ENCODE measurements at regions not wholly inside any gene's neighbourhood (a gene's known extent, or its start where the extent isn't known, plus 50 kb on each side); places are given as distances from the start of the nearest gene placed in this dataset.

- DNase-seq (ENCODE audit: low spot score) = no peak
Observed at GRCh38 chr12:60144395-60144794, 548.6 kb downstream of the SLC16A7 start.

- DNase-seq (ENCODE audit: low spot score) = no peak
Observed at GRCh38 chr12:60148109-60148508, 552.3 kb downstream of the SLC16A7 start.

GRCh38 chr12:60148831-60149230, 553.0 kb downstream of the SLC16A7 start:
- DNase-seq (ENCODE audit: low spot score) = no peak

- no peak for DNase-seq (ENCODE audit: low spot score)
Observed at GRCh38 chr12:60152756-60153155, 556.9 kb downstream of the SLC16A7 start.

- DNase-seq (ENCODE audit: low spot score) = no peak
Observed at GRCh38 chr12:60159761-60160160, 563.9 kb downstream of the SLC16A7 start.

GRCh38 chr12:60162988-60163720, 567.3 kb downstream of the SLC16A7 start:
- DNase-seq (ENCODE audit: low spot score) = no peak

GRCh38 chr12:60165781-60166180, 570.0 kb downstream of the SLC16A7 start:
- DNase-seq (ENCODE audit: low spot score) = no peak

GRCh38 chr12:60168441-60168840, 572.6 kb downstream of the SLC16A7 start:
- no peak for DNase-seq (ENCODE audit: low spot score)

GRCh38 chr12:60169904-60170303, 574.1 kb downstream of the SLC16A7 start:
- DNase-seq (ENCODE audit: low spot score) = no peak

GRCh38 chr12:60172266-60173211, 576.7 kb downstream of the SLC16A7 start:
- DNase-seq (ENCODE audit: low spot score) = no peak

GRCh38 chr12:60173224-60174170, 577.7 kb downstream of the SLC16A7 start:
- no peak for DNase-seq (ENCODE audit: low spot score)

- no peak for DNase-seq (ENCODE audit: low spot score)
Observed at GRCh38 chr12:60174476-60174875, 578.6 kb downstream of the SLC16A7 start.

- DNase-seq (ENCODE audit: low spot score) = no peak
Observed at GRCh38 chr12:60174941-60175340, 579.1 kb downstream of the SLC16A7 start.

- DNase-seq (ENCODE audit: low spot score) = no peak
Observed at GRCh38 chr12:60176891-60177290, 581.1 kb downstream of the SLC16A7 start.

GRCh38 chr12:60180298-60180697, 584.5 kb downstream of the SLC16A7 start:
- no peak for DNase-seq (ENCODE audit: low spot score)

GRCh38 chr12:60182354-60182753, 586.5 kb downstream of the SLC16A7 start:
- no peak for DNase-seq (ENCODE audit: low spot score)

- DNase-seq (ENCODE audit: low spot score) = no peak
Observed at GRCh38 chr12:60184096-60184495, 588.3 kb downstream of the SLC16A7 start.

GRCh38 chr12:60185060-60185459, 589.2 kb downstream of the SLC16A7 start:
- DNase-seq (ENCODE audit: low spot score) = no peak

- DNase-seq (ENCODE audit: low spot score) = no peak
Observed at GRCh38 chr12:60191271-60191670, 595.4 kb downstream of the SLC16A7 start.

GRCh38 chr12:60191676-60192359, 596.0 kb downstream of the SLC16A7 start:
- no peak for DNase-seq (ENCODE audit: low spot score)

GRCh38 chr12:60194678-60195077, 598.8 kb downstream of the SLC16A7 start:
- DNase-seq (ENCODE audit: low spot score) = no peak

Data from CD4-positive, alpha-beta T cell treated with Interleukin-2 at 100 ng/mL for 4 hours (primary cell).